Activated CD4-positive, alpha-beta T cell treated with anti-CD3 and anti-CD28 coated beads for 24 hours (primary cell): ENCODE measurements at regions not wholly inside any gene's neighbourhood (a gene's known extent, or its start where the extent isn't known, plus 50 kb on each side); places are given as distances from the start of the nearest gene placed in this dataset.

Experiments
- DNase-seq, 2 donors: peaks; one replicate each; pipeline ENCODE4 v3.0.0-alpha.2; 2020; ENCODE audit warnings: low read depth in 2 of 2

- no peak for DNase-seq
Observed at GRCh38 chr5:58071566-58071965, 388.3 kb downstream of the PLK2 start.

GRCh38 chr5:58069846-58070245, 390.0 kb downstream of the PLK2 start:
- no peak for DNase-seq

GRCh38 chr5:58069016-58069705, 390.7 kb downstream of the PLK2 start:
- no peak for DNase-seq

- DNase-seq: no peak
Observed at GRCh38 chr5:58066557-58066956, 393.3 kb downstream of the PLK2 start.

- no peak for DNase-seq
Observed at GRCh38 chr5:58066076-58066475, 393.8 kb downstream of the PLK2 start.

GRCh38 chr5:58064801-58065200, 395.1 kb downstream of the PLK2 start:
- no peak for DNase-seq

GRCh38 chr5:58060996-58061395, 398.9 kb downstream of the PLK2 start:
- no peak for DNase-seq

- no peak for DNase-seq
Observed at GRCh38 chr5:58057324-58057723, 402.6 kb downstream of the PLK2 start.

- no peak for DNase-seq
Observed at GRCh38 chr5:58056546-58056945, 403.3 kb downstream of the PLK2 start.

- DNase-seq: no peak
Observed at GRCh38 chr5:58054018-58054417, 405.9 kb downstream of the PLK2 start.

GRCh38 chr5:58048954-58049353, 410.9 kb downstream of the PLK2 start:
- DNase-seq: no peak

GRCh38 chr5:58048185-58048925, 411.5 kb downstream of the PLK2 start:
- DNase-seq: no peak

- DNase-seq: no peak
Observed at GRCh38 chr5:58046371-58046770, 413.5 kb downstream of the PLK2 start.

- no peak for DNase-seq
Observed at GRCh38 chr5:58044166-58044565, 415.7 kb downstream of the PLK2 start.

GRCh38 chr5:58043032-58043945, 416.6 kb downstream of the PLK2 start:
- no peak for DNase-seq

GRCh38 chr5:58041884-58042283, 418.0 kb downstream of the PLK2 start:
- DNase-seq: no peak

GRCh38 chr5:58040846-58041245, 419.0 kb downstream of the PLK2 start:
- DNase-seq: no peak

- no peak for DNase-seq
Observed at GRCh38 chr5:58040044-58040443, 419.8 kb downstream of the PLK2 start.

- no peak for DNase-seq
Observed at GRCh38 chr5:58037899-58038298, 422.0 kb downstream of the PLK2 start.

- DNase-seq: no peak
Observed at GRCh38 chr5:58025809-58026208, 434.1 kb downstream of the PLK2 start.

- DNase-seq: no peak
Observed at GRCh38 chr5:58024151-58024550, 435.7 kb downstream of the PLK2 start.

GRCh38 chr5:58022055-58022454, 437.8 kb downstream of the PLK2 start:
- DNase-seq: no peak
